Esophagus squamous epithelium (tissue), 4 donors: ENCODE measurements at regions not wholly inside any gene's neighbourhood (a gene's known extent, or its start where the extent isn't known, plus 50 kb on each side); places are given as distances from the start of the nearest gene placed in this dataset.

ENCODE experiments used
- CTCF ChIP-seq, 6 experiments: fragments of 450-650 bp in 4 of 6; fragments of 200-600 bp in 2 of 6; sonication (generic) in 2 of 6; IDR thresholded peaks; one replicate each; pipeline ENCODE4 v1.5.1; 2016 to 2019; ENCODE audit warnings: antibody characterized with exemption in 6 of 6, mild to moderate bottlenecking in 4 of 6, moderate library complexity in 4 of 6
- POLR2A ChIP-seq, 4 donors: fragments of 450-650 bp; IDR thresholded peaks; one replicate each; pipeline ENCODE4 v1.6.1; 2017; ENCODE audit warnings: antibody characterized with exemption in 4 of 4, mild to moderate bottlenecking in 4 of 4, moderate library complexity in 3 of 4

GRCh38 chr14:101220921-101221510 lies 317.5 kb upstream of the RTL1 start:
- TF ChIP-seq CTCF (IDR thresholded peaks at IDR 0.05) = no peak
- TF ChIP-seq POLR2A (IDR thresholded peaks at IDR 0.05) = no peak
